Retinal pigment epithelial cell (primary cell): ENCODE measurements at regions not wholly inside any gene's neighbourhood (a gene's known extent, or its start where the extent isn't known, plus 50 kb on each side); places are given as distances from the start of the nearest gene placed in this dataset.

Source experiments
- DNase-seq: peaks from one replicate; pipeline ENCODE4 v3.0.0-alpha.2; 2010; ENCODE audit warnings: low read depth
- H3K4me3 ChIP-seq: 2 replicates; pipeline ENCODE4 v1.5.1; 2011; ENCODE audit warnings: mild to moderate bottlenecking, low read length, control low read depth, moderate library complexity
- CTCF ChIP-seq: conservative IDR thresholded peaks from 2 replicates; pipeline ENCODE4 v1.5.1; 2011; ENCODE audit warnings: low read depth, low read length, control low read depth, inconsistent platforms

- TF ChIP-seq CTCF, result no peak
These were observed 781.4 kb downstream of the KLHL13 start for GRCh38 chrX:117335209-117335608.

GRCh38 chrX:117327373-117327772 lies 789.2 kb downstream of the KLHL13 start:
- TF ChIP-seq CTCF, result no peak
- no peak for DNase-seq
- H3K4me3 ChIP-seq, result no peak overlapping the region

More at GRCh38 chrX:117335209-117335608, 781.4 kb downstream of the KLHL13 start:
- DNase-seq, result no peak
- no peak overlapping the region for H3K4me3 ChIP-seq

GRCh38 chrX:117325706-117326105 lies 790.9 kb downstream of the KLHL13 start:
- H3K4me3 ChIP-seq, result no peak overlapping the region
- DNase-seq, result no peak
- no peak for TF ChIP-seq CTCF

GRCh38 chrX:117305168-117305766 lies 811.3 kb downstream of the KLHL13 start:
- no peak for DNase-seq
- TF ChIP-seq CTCF, result no peak

GRCh38 chrX:117301086-117301485 lies 815.5 kb downstream of the KLHL13 start:
- no peak overlapping the region for H3K4me3 ChIP-seq
- DNase-seq, result no peak
- no peak for TF ChIP-seq CTCF

More at GRCh38 chrX:117305168-117305766, 811.3 kb downstream of the KLHL13 start:
- H3K4me3 ChIP-seq, result no peak overlapping the region

GRCh38 chrX:117291760-117292159 lies 824.9 kb downstream of the KLHL13 start:
- TF ChIP-seq CTCF, result no peak
- H3K4me3 ChIP-seq, result no peak overlapping the region
- no peak for DNase-seq

- no peak for DNase-seq
- TF ChIP-seq CTCF, result no peak
- H3K4me3 ChIP-seq, result no peak overlapping the region
These were observed 812.2 kb upstream of the CT83 start for GRCh38 chrX:117274965-117275364.
